Fibroblast of lung (primary cell): ENCODE measurements at regions not wholly inside any gene's neighbourhood (a gene's known extent, or its start where the extent isn't known, plus 50 kb on each side); places are given as distances from the start of the nearest gene placed in this dataset.

ENCODE experiments used
- DNase-seq, 2 donors: peaks; one replicate each; pipeline versions ENCODE4 v3.0.0 to v3.0.0-alpha.2; 2010; ENCODE audit warnings: low read depth in 2 of 2
- H2AFZ ChIP-seq: 2 replicates; pipeline ENCODE4 v1.5.1; 2012; ENCODE audit warnings: low read length, control low read depth, inconsistent platforms
- H3K27ac ChIP-seq: 2 replicates; pipeline ENCODE4 v1.5.1; 2011; ENCODE audit warnings: low read length, control low read depth; ENCODE audit not compliant: insufficient read depth
- H3K27me3 ChIP-seq: 2 replicates; pipeline ENCODE4 v1.5.1; 2011; ENCODE audit warnings: mild to moderate bottlenecking, low read length; ENCODE audit not compliant: control insufficient read depth, insufficient read depth
- H3K36me3 ChIP-seq: 2 replicates; pipeline ENCODE4 v1.5.1; 2011; ENCODE audit warnings: low read length; ENCODE audit not compliant: control insufficient read depth, insufficient read depth
- H3K4me1 ChIP-seq: 2 replicates; pipeline ENCODE4 v1.5.1; 2011; ENCODE audit warnings: low read length; ENCODE audit not compliant: control insufficient read depth, insufficient read depth; ENCODE audit errors: extremely low read depth
- H3K4me2 ChIP-seq: 2 replicates; pipeline ENCODE4 v1.5.1; 2011; ENCODE audit warnings: low read length, control low read depth; ENCODE audit not compliant: insufficient read depth; ENCODE audit errors: extremely low read depth
- H3K4me3 ChIP-seq, 4 experiments: fragments of 200-600 bp in 1 of 4; sonication (generic) in 1 of 4; replicated peaks in 1 of 4; 2 replicates each; pipeline ENCODE4 v1.5.1; 2011 to 2016; ENCODE audit warnings: low read length in 4 of 4, low read depth in 3 of 4, mild to moderate bottlenecking in 3 of 4, control low read depth in 2 of 4, inconsistent platforms in 1 of 4, mixed read lengths in 1 of 4; ENCODE audit not compliant: insufficient read depth in 1 of 4; ENCODE audit errors: control extremely low read depth in 1 of 4
- H3K79me2 ChIP-seq: 2 replicates; pipeline ENCODE4 v1.5.1; 2012; ENCODE audit warnings: mild to moderate bottlenecking, low read length, inconsistent platforms; ENCODE audit not compliant: control insufficient read depth, insufficient read depth
- H3K9ac ChIP-seq: 2 replicates; pipeline ENCODE4 v1.5.1; 2011; ENCODE audit warnings: mild to moderate bottlenecking, low read length, control low read depth; ENCODE audit not compliant: insufficient read depth
- H3K9me3 ChIP-seq: 2 replicates; pipeline ENCODE4 v1.5.1; 2012; ENCODE audit warnings: low read depth, low read length; ENCODE audit not compliant: control insufficient read depth, insufficient read depth
- H4K20me1 ChIP-seq: 2 replicates; pipeline ENCODE4 v1.5.1; 2011; ENCODE audit warnings: low read length; ENCODE audit not compliant: control insufficient read depth, insufficient read depth; ENCODE audit errors: extremely low read depth
- CTCF ChIP-seq, 2 donors: IDR thresholded peaks in 1 of 2; conservative IDR thresholded peaks in 1 of 2; 1 replicate in 1 of 2; 2 replicates in 1 of 2; pipeline ENCODE4 v1.5.1; 2011 to 2012; ENCODE audit warnings: low read length in 2 of 2, control low read depth in 1 of 2, inconsistent platforms in 1 of 2, low read depth in 1 of 2, mild to moderate bottlenecking in 1 of 2
- EZH2 ChIP-seq: IDR thresholded peaks from 2 replicates; pipeline ENCODE4 v1.5.1; 2012; ENCODE audit warnings: low read length, control low read depth, mild to moderate bottlenecking; ENCODE audit errors: missing control alignments

- Histone ChIP-seq H3K4me3 (no peak overlapping the region), H3K27me3 (no peaks in the 10 kb centered on the region), H3K4me1 (no peaks in the 10 kb centered on the region), H3K36me3 (no peaks in the 10 kb centered on the region), H2AFZ (no peak overlapping the region), H3K27ac (no peak overlapping the region), H3K9me3 (no peaks in the 10 kb centered on the region), H3K79me2 (no peaks in the 10 kb centered on the region), H4K20me1 (no peaks in the 10 kb centered on the region), H3K9ac (no peak overlapping the region), H3K4me2 (no peak overlapping the region)
- peak; percentile 64 to 88 for DNase-seq
- TF ChIP-seq CTCF (conservative IDR thresholded peaks at IDR 0.05 in 1 of 2, IDR thresholded peaks at IDR 0.05 in 1 of 2; ENCODE audit: low read depth in 1 of 2, low read length in 2 of 2) (peak in 1 of 2 donors; percentile 61), EZH2 (no peak)
Measured at GRCh38 chr5:165616490-165617405, 2111.3 kb downstream of the MAT2B start.

- H3K9me3 ChIP-seq, result no peaks in the 10 kb centered on the region
- no peak overlapping the region for H3K4me2 ChIP-seq
- H2AFZ ChIP-seq, result no peak overlapping the region
- DNase-seq, result peak; percentile 47 to 67
- no peaks in the 10 kb centered on the region for H3K27me3 ChIP-seq
- no peaks in the 10 kb centered on the region for H3K79me2 ChIP-seq
- H3K36me3 ChIP-seq, result no peaks in the 10 kb centered on the region
- H4K20me1 ChIP-seq, result no peaks in the 10 kb centered on the region
- H3K9ac ChIP-seq, result no peak overlapping the region
- TF ChIP-seq EZH2, result no peak
- no peak for TF ChIP-seq CTCF (conservative IDR thresholded peaks at IDR 0.05 in 1 of 2, IDR thresholded peaks at IDR 0.05 in 1 of 2; ENCODE audit: low read depth in 1 of 2, low read length in 2 of 2)
- no peak overlapping the region for H3K27ac ChIP-seq
- no peaks in the 10 kb centered on the region for H3K4me1 ChIP-seq
- no peak overlapping the region for H3K4me3 ChIP-seq
Measured at GRCh38 chr5:165617491-165617890, 2112.1 kb downstream of the MAT2B start.

- Histone ChIP-seq H3K79me2 (no peaks in the 10 kb centered on the region), H3K27ac (no peak overlapping the region), H3K4me2 (no peak overlapping the region), H3K9ac (no peak overlapping the region), H3K27me3 (no peaks in the 10 kb centered on the region), H3K9me3 (no peaks in the 10 kb centered on the region), H3K4me1 (no peaks in the 10 kb centered on the region), H3K36me3 (no peaks in the 10 kb centered on the region), H2AFZ (no peak overlapping the region), H3K4me3 (no peak overlapping the region), H4K20me1 (no peaks in the 10 kb centered on the region)
- TF ChIP-seq EZH2, result no peak
- TF ChIP-seq CTCF (conservative IDR thresholded peaks at IDR 0.05 in 1 of 2, IDR thresholded peaks at IDR 0.05 in 1 of 2; ENCODE audit: low read depth in 1 of 2, low read length in 2 of 2), result no peak
- peak; percentile 95 to 100 for DNase-seq
Measured at GRCh38 chr5:165620394-165620793, 2115.0 kb downstream of the MAT2B start.
